Suppressor macrophage treated with lipopolysaccharide for 1 hour (primary cell): ENCODE measurements at regions not wholly inside any gene's neighbourhood (a gene's known extent, or its start where the extent isn't known, plus 50 kb on each side); places are given as distances from the start of the nearest gene placed in this dataset.

ENCODE experiments used
- DNase-seq, 3 donors: peaks; one replicate each; pipeline ENCODE4 v3.0.0-alpha.2; 2020 to 2022

DNA sequence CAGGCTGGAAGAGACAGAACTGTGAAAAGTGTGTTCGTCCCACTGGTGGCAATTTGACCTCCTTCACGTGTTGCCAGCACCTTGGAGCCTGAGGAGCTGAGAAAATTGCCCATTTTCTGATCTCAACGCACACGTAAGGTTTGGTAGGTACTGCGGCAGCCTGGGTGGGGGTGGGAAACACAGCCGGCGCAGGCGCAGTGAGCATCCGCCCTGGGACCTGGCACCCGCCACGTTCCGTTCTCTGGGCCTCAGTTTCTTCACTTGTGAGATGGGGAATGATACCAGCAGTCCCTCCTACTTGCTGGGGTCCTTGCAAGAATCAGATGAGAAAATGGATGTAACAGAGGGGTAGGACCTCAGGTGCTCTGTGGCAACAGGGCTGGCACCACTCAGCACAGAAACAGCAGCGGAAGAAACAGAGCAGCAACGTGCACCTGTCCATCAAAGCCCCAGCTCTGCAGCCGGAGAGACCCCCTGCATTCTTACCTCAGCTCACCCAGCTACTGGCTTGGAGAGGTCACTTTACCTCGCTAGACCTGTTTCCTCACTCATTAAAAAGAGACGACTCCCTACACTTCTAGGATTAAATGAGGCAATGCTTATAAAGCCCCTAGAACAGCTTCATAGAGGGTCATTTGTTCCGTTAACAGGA is 458.0 kb upstream of the ID2 start:
- DNase-seq, result no peak

GRCh38 chr2:8224347-8225190 is 457.3 kb upstream of the ID2 start:
- DNase-seq, result no peak

- DNase-seq, result no peak
Observed at GRCh38 chr2:8225266-8225665, 456.6 kb upstream of the ID2 start.

DNA sequence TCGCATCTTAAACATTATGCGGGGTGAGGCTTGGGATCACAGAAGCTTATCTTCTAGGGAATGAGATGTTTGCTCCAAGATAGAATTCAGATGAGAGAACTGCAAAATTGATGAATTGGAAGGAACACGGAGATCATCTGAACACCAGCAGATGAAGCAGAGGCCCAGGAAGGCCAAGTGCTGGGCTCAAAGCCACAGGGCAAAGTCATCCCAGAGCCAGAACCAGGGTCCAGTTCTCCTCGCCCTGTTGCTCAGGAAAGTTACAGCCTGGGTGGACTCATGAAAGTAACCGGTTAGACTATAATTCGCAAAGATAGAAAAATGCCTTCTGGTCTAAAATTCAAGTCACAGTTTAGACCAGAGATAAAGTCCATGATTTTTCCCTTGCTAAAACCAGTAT is 456.1 kb upstream of the ID2 start:
- DNase-seq, result no peak

- peak; percentile 72 to 81 (median 81) for DNase-seq
Observed at GRCh38 chr2:8229546-8229986, 452.3 kb upstream of the ID2 start.

DNA sequence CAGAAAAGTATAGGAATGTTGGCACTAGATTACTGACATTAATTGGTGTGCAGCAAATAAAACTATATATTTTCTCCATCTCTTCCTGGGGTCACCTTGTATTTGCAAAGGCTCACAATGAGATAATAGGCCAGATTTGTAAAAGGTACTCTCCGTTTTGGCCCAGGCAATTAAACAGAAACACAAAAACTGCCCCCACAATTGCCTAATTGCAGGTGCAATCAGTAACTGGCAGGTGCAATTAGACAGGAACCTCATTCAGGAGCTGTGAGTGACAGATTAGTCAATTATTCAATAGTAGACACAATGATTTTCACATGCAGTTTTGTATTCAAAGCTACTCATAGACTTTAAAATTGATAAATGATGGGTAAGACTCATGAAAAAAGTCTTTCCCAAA is 451.4 kb upstream of the ID2 start:
- no peak for DNase-seq

DNA sequence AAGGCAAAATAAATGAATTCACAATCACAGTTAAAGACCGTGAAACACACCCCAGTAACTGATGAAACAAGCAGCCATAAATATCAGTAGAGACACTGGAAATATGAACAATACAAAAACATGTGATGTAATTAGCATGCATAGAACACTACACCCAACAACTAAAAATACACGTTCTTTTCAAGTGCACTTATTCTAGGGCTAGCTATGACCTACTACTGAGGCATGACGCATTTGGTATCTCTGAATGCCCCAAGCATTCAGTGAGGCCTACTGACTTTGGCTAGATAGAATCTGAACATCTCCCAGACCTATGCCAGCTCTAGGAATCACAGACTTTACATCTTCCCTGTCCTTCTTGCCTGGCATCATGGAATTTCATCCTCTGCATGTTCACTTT is 450.0 kb upstream of the ID2 start:
- DNase-seq, result no peak

DNA sequence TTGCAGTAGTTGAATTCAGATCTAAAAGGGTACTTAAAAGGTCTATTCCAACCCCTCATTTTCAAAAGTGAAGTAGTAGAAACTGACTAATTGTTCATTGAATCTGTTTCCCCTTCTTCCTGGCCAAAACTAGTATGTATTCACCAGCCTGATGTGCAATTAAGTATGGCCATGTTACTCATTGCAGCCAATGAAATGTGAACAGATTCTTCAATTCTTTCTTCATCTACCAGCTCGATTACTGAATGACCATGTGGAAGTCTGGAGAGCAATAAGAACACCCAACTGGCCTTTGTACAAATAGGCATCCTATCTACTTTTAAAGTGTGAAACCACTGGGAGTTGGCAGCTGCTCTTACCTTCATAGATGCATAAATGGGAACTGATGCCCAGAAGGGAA is 449.0 kb upstream of the ID2 start:
- peak in 1 of 3 donors; percentile 54 for DNase-seq

GRCh38 chr2:8234253-8234652 is 447.6 kb upstream of the ID2 start:
- peak; percentile 92 to 98 (median 97) for DNase-seq

GRCh38 chr2:8234757-8235374 is 447.0 kb upstream of the ID2 start:
- no peak for DNase-seq

GRCh38 chr2:8235419-8235818 is 446.4 kb upstream of the ID2 start:
- no peak for DNase-seq

DNA sequence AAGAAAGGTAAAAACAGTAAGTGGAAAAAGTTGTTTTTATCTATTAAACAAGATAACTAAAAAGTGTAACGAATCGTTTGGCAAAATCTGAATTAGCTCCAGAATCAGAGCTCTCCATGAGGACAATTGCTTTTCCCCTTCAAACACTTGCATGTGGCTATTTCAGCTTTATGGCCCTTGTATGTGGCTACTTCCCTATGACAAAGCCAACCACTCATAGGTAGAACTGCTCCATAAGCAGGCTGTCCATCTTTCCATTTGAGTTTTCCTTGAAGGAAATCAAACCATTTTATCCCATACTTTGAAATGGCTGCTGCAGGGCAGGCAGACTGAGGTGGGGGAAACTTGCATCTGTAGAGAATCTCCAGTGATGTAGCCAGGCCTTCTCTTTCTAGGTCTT is 445.5 kb upstream of the ID2 start:
- no peak for DNase-seq

GRCh38 chr2:8238521-8239230 is 443.2 kb upstream of the ID2 start:
- DNase-seq, result peak; percentile 48 to 80 (median 51)

- peak; percentile 88 to 97 (median 92) for DNase-seq
Observed at GRCh38 chr2:8239531-8240088, 442.2 kb upstream of the ID2 start.

GRCh38 chr2:8241317-8241716 is 440.5 kb upstream of the ID2 start:
- DNase-seq, result no peak

- peak; percentile 42 to 66 (median 52) for DNase-seq
Observed at GRCh38 chr2:8242739-8243138, 439.1 kb upstream of the ID2 start.

GRCh38 chr2:8243748-8244400 is 438.0 kb upstream of the ID2 start:
- DNase-seq, result peak in 1 of 3 donors; percentile 53

DNA sequence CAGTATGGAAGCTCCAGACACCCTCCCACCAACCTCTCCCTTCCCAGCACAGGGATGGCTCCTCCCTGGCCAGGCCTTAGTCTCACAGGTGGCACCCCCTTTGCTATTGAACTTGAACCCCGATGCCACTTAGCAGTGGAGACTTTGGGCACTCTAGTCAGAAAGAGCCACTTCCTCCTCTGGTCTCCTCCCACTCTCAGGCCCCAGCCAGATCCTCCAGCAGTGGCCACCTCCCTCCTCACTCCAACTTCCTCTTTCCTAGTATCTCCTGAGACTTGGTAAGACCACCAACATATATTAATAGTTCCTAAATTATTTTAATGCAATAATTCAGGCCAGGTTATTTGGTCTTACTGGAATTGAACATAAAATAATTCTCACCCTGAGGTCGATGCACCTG is 437.2 kb upstream of the ID2 start:
- peak; percentile 74 to 81 (median 80) for DNase-seq

GRCh38 chr2:8246137-8246536 is 435.7 kb upstream of the ID2 start:
- no peak for DNase-seq

GRCh38 chr2:8247905-8248622 is 433.8 kb upstream of the ID2 start:
- no peak for DNase-seq

DNA sequence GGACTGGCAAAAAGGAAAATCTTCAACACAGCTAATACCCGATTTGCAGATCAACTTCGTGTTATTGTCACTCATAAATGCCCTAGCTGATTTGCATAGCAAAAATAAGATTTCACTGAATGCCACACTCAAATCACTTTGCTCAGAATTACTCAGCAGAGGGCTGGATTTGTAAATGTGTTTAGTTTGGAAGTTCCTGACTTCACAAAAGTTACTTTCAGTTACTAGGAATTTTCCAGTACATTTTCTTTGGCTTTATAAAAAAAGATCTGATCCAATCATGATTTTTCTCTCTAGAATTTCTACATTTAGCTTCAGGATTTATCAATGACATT is 433.3 kb upstream of the ID2 start:
- peak; percentile 50 to 88 (median 73) for DNase-seq

- DNase-seq, result no peak
Observed at GRCh38 chr2:8249141-8249540, 432.7 kb upstream of the ID2 start.
